CD4-positive, alpha-beta memory T cell (primary cell): ENCODE measurements at regions not wholly inside any gene's neighbourhood (a gene's known extent, or its start where the extent isn't known, plus 50 kb on each side); places are given as distances from the start of the nearest gene placed in this dataset.

Experiments used
- CTCF ChIA-PET: fragments of 350-600 bp; sonication (Branson Sonifier 250); formaldehyde crosslinking; loops from one replicate; lab custom pipeline; 2021; ENCODE audit warnings: inconsistent platforms; ENCODE audit not compliant: partially characterized antibody; lab: Charles Lee
- POLR2A ChIA-PET: fragments of 350-600 bp; sonication (Branson Sonifier 250); formaldehyde crosslinking; loops from one replicate; lab custom pipeline; 2021; ENCODE audit not compliant: partially characterized antibody; lab: Charles Lee
- DNase-seq, 5 donors: peaks; one replicate each; pipeline versions ENCODE4 v3.0.0 to v3.0.0-alpha.2; 2020 to 2022; ENCODE audit warnings: mixed read lengths in 1 of 5
- H3K27ac ChIP-seq: one replicate; pipeline ENCODE4 v1.7.0; 2013; ENCODE audit warnings: low read depth, low read length
- H3K27me3 ChIP-seq: 2 replicates; pipeline ENCODE4 v1.7.0; 2013; ENCODE audit warnings: mild to moderate bottlenecking, low read length, moderate library complexity; ENCODE audit not compliant: insufficient read depth
- H3K36me3 ChIP-seq: 2 replicates; pipeline ENCODE4 v1.7.0; 2013; ENCODE audit warnings: mild to moderate bottlenecking, low read length, moderate library complexity; ENCODE audit not compliant: insufficient read depth
- H3K4me1 ChIP-seq: 2 replicates; pipeline ENCODE4 v1.7.0; 2013; ENCODE audit warnings: mild to moderate bottlenecking, low read length, moderate library complexity; ENCODE audit not compliant: insufficient read depth
- H3K4me3 ChIP-seq, 2 donors: one replicate each; pipeline ENCODE4 v1.7.0; 2013; ENCODE audit warnings: low read length in 2 of 2, mild to moderate bottlenecking in 1 of 2
- H3K9me3 ChIP-seq, 2 donors: one replicate each; pipeline ENCODE4 v1.7.0; 2013; ENCODE audit warnings: low read length in 2 of 2, control low read depth in 1 of 2; ENCODE audit not compliant: control insufficient read depth in 1 of 2
- H3K27ac Mint-ChIP-seq, 7 donors: one replicate each; pipeline ENCODE4 v1.8.0; 2020 to 2021; ENCODE audit warnings: mixed read lengths in 7 of 7, mild to moderate bottlenecking in 6 of 7, inconsistent platforms in 3 of 7, moderate library complexity in 3 of 7
- H3K27me3 Mint-ChIP-seq, 2 donors: one replicate each; pipeline ENCODE4 v1.8.0; 2020 to 2021; ENCODE audit warnings: mixed read lengths in 2 of 2
- H3K36me3 Mint-ChIP-seq, 2 donors: one replicate each; pipeline ENCODE4 v1.8.0; 2020 to 2021; ENCODE audit warnings: mixed read lengths in 2 of 2, inconsistent platforms in 1 of 2, mild to moderate bottlenecking in 1 of 2
- H3K4me1 Mint-ChIP-seq, 4 donors: one replicate each; pipeline ENCODE4 v1.8.0; 2020 to 2021; ENCODE audit warnings: mixed read lengths in 4 of 4, mild to moderate bottlenecking in 1 of 4
- H3K4me3 Mint-ChIP-seq, 8 donors: one replicate each; pipeline ENCODE4 v1.8.0; 2020 to 2021; ENCODE audit warnings: mixed read lengths in 8 of 8, mild to moderate bottlenecking in 7 of 8, moderate library complexity in 6 of 8, inconsistent platforms in 3 of 8
- H3K9me3 Mint-ChIP-seq, 8 donors: one replicate each; pipeline ENCODE4 v1.8.0; 2020 to 2021; ENCODE audit warnings: mixed read lengths in 8 of 8, mild to moderate bottlenecking in 5 of 8, inconsistent platforms in 3 of 8, moderate library complexity in 1 of 8
- intact Hi-C: fragments of 100-400 bp; cut with micrococcal nuclease; formaldehyde crosslinking; loops from one replicate; pipeline ENCODE4 v1.15.1; 2023

GRCh38 chr3:191790934-191791333 lies 330.0 kb downstream of the PYDC2 start:
- POLR2A ChIA-PET, result no interaction called here
- no peak for DNase-seq
- intact Hi-C loops, result no loop called here
- Histone ChIP-seq H3K9me3 (no peaks in the 10 kb centered on the region), H3K27ac (no peak overlapping the region), H3K36me3 (no peaks in the 10 kb centered on the region), H3K4me1 (no peaks in the 10 kb centered on the region), H3K27me3 (no peaks in the 10 kb centered on the region), H3K4me3 (no peak overlapping the region)
- H3K9me3 Mint-ChIP-seq, result peaks cover 3 to 31% (median 6%) of the 10 kb centered on the region in 8 donors
- CTCF ChIA-PET, result no interaction called here
- H3K27ac Mint-ChIP-seq, result no peak overlapping the region
- no peaks in the 10 kb centered on the region for H3K4me1 Mint-ChIP-seq
- no peaks in the 10 kb centered on the region for H3K27me3 Mint-ChIP-seq
- H3K36me3 Mint-ChIP-seq, result no peaks in the 10 kb centered on the region
- H3K4me3 Mint-ChIP-seq, result no peak overlapping the region

GRCh38 chr3:191792580-191792979 lies 331.6 kb downstream of the PYDC2 start:
- no peak overlapping the region for H3K4me3 ChIP-seq
- Mint-ChIP-seq H3K36me3 (no peaks in the 10 kb centered on the region), H3K27ac (no peak overlapping the region), H3K9me3 (peaks cover 3 to 29% (median 7%) of the 10 kb centered on the region in 8 donors), H3K27me3 (no peaks in the 10 kb centered on the region), H3K4me1 (no peaks in the 10 kb centered on the region), H3K4me3 (no peak overlapping the region)
- intact Hi-C loops, result no loop called here
- H3K27ac ChIP-seq, result no peak overlapping the region
- H3K4me1 ChIP-seq, result no peaks in the 10 kb centered on the region
- no peaks in the 10 kb centered on the region for H3K9me3 ChIP-seq
- H3K36me3 ChIP-seq, result no peaks in the 10 kb centered on the region
- DNase-seq, result no peak
- POLR2A ChIA-PET, result no interaction called here
- no peaks in the 10 kb centered on the region for H3K27me3 ChIP-seq
- CTCF ChIA-PET, result no interaction called here

GRCh38 chr3:191795196-191795595 lies 334.2 kb downstream of the PYDC2 start:
- Histone ChIP-seq H3K27me3 (no peaks in the 10 kb centered on the region), H3K9me3 (no peaks in the 10 kb centered on the region), H3K4me3 (no peak overlapping the region), H3K4me1 (no peaks in the 10 kb centered on the region), H3K27ac (no peak overlapping the region), H3K36me3 (no peaks in the 10 kb centered on the region)
- H3K4me3 Mint-ChIP-seq, result no peak overlapping the region
- CTCF ChIA-PET, result no interaction called here
- H3K27ac Mint-ChIP-seq, result no peak overlapping the region
- no peaks in the 10 kb centered on the region for H3K36me3 Mint-ChIP-seq
- peaks cover 3 to 22% (median 10%) of the 10 kb centered on the region in 8 donors for H3K9me3 Mint-ChIP-seq
- H3K27me3 Mint-ChIP-seq, result no peaks in the 10 kb centered on the region
- intact Hi-C loops, result no loop called here
- no peak for DNase-seq
- no peaks in the 10 kb centered on the region for H3K4me1 Mint-ChIP-seq
- POLR2A ChIA-PET, result no interaction called here

GRCh38 chr3:191797271-191797670 lies 336.3 kb downstream of the PYDC2 start:
- intact Hi-C loops, result no loop called here
- DNase-seq, result no peak
- peaks cover 0 to 4% of the 10 kb centered on the region in 2 donors for H3K9me3 ChIP-seq
- Mint-ChIP-seq H3K36me3 (no peaks in the 10 kb centered on the region), H3K27me3 (no peaks in the 10 kb centered on the region), H3K27ac (no peak overlapping the region), H3K9me3 (peaks cover 2 to 22% (median 12%) of the 10 kb centered on the region in 8 donors), H3K4me3 (no peak overlapping the region), H3K4me1 (no peaks in the 10 kb centered on the region)
- H3K4me3 ChIP-seq, result no peak overlapping the region
- CTCF ChIA-PET, result no interaction called here
- no peaks in the 10 kb centered on the region for H3K36me3 ChIP-seq
- no peaks in the 10 kb centered on the region for H3K4me1 ChIP-seq
- POLR2A ChIA-PET, result no interaction called here
- H3K27me3 ChIP-seq, result no peaks in the 10 kb centered on the region
- H3K27ac ChIP-seq, result no peak overlapping the region

- Histone ChIP-seq H3K4me3 (no peak overlapping the region), H3K27me3 (no peaks in the 10 kb centered on the region), H3K27ac (no peak overlapping the region), H3K4me1 (no peaks in the 10 kb centered on the region), H3K36me3 (no peaks in the 10 kb centered on the region), H3K9me3 (peaks cover 0 to 4% of the 10 kb centered on the region in 2 donors)
- Mint-ChIP-seq H3K27ac (no peak overlapping the region), H3K9me3 (peaks cover 0 to 41% (median 17%) of the 10 kb centered on the region in 8 donors), H3K4me3 (no peak overlapping the region), H3K27me3 (no peaks in the 10 kb centered on the region), H3K36me3 (no peaks in the 10 kb centered on the region), H3K4me1 (no peaks in the 10 kb centered on the region)
- ChIA-PET CTCF (no interaction called here), POLR2A (no interaction called here)
- DNase-seq, result no peak
- intact Hi-C loops, result no loop called here
Measured at GRCh38 chr3:191802671-191803070, 341.7 kb downstream of the PYDC2 start.

- POLR2A ChIA-PET, result no interaction called here
- intact Hi-C loops, result no loop called here
- H3K27me3 Mint-ChIP-seq, result no peaks in the 10 kb centered on the region
Measured at GRCh38 chr3:191804935-191805334, 344.0 kb downstream of the PYDC2 start.

GRCh38 chr3:191808073-191808472 lies 347.1 kb downstream of the PYDC2 start:
- Histone ChIP-seq H3K4me1 (no peaks in the 10 kb centered on the region), H3K4me3 (no peak overlapping the region), H3K27me3 (no peaks in the 10 kb centered on the region), H3K36me3 (no peaks in the 10 kb centered on the region), H3K27ac (no peak overlapping the region), H3K9me3 (no peaks in the 10 kb centered on the region)
- no peak overlapping the region for H3K4me3 Mint-ChIP-seq
- H3K36me3 Mint-ChIP-seq, result no peaks in the 10 kb centered on the region
- peaks cover 0 to 29% (median 10%) of the 10 kb centered on the region in 8 donors for H3K9me3 Mint-ChIP-seq
- intact Hi-C loops, result no loop called here
- H3K27me3 Mint-ChIP-seq, result no peaks in the 10 kb centered on the region
- DNase-seq, result no peak
- H3K27ac Mint-ChIP-seq, result no peak overlapping the region
- POLR2A ChIA-PET, result no interaction called here
- no peaks in the 10 kb centered on the region for H3K4me1 Mint-ChIP-seq
- CTCF ChIA-PET, result no interaction called here

More at GRCh38 chr3:191804935-191805334, 344.0 kb downstream of the PYDC2 start:
- Mint-ChIP-seq H3K4me3 (no peak overlapping the region), H3K9me3 (peaks cover 0 to 44% (median 18%) of the 10 kb centered on the region in 8 donors), H3K4me1 (no peaks in the 10 kb centered on the region), H3K27ac (no peak overlapping the region), H3K36me3 (no peaks in the 10 kb centered on the region)
- Histone ChIP-seq H3K4me1 (no peaks in the 10 kb centered on the region), H3K36me3 (no peaks in the 10 kb centered on the region), H3K27ac (no peak overlapping the region), H3K4me3 (no peak overlapping the region), H3K9me3 (peaks cover 0 to 4% of the 10 kb centered on the region in 2 donors), H3K27me3 (no peaks in the 10 kb centered on the region)
- no peak for DNase-seq
- CTCF ChIA-PET, result no interaction called here
